ENCODE measurements at regions not wholly inside any gene's neighbourhood (a gene's known extent, or its start where the extent isn't known, plus 50 kb on each side); places are given as distances from the start of the nearest gene placed in this dataset.

DNA sequence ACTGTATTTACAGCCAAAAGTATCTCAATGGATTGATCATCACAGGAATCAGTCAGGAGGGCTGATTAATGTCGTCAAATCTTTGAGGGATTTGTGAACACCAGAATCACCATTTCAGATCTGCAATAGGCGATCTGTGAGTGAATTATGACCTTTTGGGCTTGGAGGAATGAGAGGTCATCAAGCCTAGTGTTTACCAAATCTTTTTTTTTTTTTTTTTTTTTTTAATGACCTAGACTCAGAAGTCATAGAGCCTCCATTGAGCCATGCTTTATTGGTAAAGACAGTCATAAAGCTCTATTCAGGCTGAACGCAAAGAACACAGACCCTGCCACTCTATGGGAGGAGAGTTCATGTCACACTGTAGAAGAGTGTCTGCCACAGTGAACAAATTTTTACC, 97.7 kb downstream of the SOCS6 start:
- intact Hi-C loops (cut with micrococcal nuclease) = no loop called here
- no peak for ATAC-seq

DNA sequence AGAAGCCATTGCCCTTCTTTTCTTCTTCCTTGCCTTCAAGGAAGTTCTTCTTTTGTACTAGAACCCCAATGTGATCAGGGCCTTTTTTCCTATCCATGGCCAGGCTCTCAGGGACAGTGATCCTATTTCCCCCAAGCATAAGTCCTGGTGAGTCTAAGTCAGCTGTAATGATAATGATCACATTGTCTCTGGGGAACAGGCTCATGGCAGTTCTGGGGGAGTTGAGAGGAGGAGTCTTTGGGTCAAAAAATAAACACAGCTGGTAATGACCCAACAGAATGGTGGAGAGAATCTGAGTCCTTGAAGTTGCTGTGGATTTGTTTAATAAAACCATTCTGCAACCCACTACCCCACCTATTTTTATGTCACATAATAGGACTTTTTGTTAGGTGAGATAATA, 96.6 kb downstream of the SOCS6 start:
- DNase-seq = no peak
- no peak for ATAC-seq
- intact Hi-C loops (cut with micrococcal nuclease) = no loop called here

More for the DNA sequence above, 97.7 kb downstream of the SOCS6 start:
- DNase-seq = no peak

DNA sequence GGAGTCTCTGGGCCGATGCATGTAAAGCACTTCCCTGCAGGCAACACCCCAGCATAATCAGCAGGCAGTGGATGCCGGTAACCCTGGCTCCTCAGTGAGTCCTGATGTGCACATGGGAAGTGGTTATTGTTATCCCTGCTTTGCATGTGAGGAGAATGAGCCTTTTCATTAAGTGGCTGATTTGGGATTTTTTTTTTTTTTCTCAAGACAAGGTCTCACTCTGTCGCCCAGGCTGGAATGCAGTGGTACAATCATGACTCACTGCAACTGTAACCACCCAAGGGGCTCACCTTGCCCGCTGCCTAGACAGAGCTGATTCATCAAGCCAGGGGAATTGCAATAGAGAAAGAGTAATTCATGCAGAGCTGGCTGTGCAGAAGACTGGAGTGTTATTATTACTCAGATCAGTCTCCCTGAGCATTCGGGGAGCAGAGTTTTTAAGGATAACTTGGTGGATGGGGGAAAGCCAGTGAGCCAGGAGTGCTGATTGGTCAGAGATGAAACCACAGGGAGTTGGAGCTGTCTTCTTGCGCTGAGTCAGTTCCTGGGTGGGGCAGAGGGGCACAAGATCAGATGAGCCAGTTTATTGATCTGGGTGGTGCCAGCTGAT, 95.4 kb downstream of the SOCS6 start:
- DNase-seq = no peak
- intact Hi-C loops (cut with micrococcal nuclease) = no loop called here
- ATAC-seq = no peak

DNA sequence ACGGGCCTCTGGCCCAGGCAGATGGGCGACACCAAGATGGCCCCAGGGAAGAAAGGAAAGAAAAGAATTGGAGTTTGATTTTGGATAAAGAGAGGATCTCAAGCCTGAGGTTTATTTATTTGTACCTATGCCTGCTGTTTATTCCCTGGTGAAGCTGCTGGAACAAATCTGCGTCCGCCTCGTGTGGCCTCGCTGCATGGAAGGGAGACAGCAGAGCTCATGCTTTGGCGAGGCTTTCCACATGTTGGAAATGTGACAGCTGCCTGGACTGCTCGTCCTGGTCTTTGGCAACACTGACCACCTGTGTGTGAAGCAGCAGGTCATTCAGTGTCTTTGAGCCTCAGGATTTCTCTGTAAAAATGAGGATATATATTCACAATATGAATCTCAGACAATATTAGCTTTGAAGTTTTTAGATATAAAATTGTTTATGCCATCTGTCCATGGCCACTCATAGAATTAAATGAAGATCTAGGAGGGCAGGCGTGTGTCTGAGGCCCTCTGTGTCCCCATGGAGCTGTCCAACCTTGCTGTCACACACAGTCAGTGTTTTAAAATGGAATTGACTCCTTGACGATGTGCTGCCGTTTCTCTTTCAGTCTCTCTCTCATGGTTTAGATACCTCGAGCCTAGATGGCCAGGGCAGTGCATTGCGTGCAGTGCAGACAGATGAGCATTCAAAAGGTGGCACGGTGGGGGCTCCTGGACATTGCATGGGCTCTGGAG, 94.3 kb downstream of the SOCS6 start:
- ATAC-seq (no peak), DNase-seq (no peak)
- intact Hi-C loops (cut with micrococcal nuclease) = no loop called here

DNA sequence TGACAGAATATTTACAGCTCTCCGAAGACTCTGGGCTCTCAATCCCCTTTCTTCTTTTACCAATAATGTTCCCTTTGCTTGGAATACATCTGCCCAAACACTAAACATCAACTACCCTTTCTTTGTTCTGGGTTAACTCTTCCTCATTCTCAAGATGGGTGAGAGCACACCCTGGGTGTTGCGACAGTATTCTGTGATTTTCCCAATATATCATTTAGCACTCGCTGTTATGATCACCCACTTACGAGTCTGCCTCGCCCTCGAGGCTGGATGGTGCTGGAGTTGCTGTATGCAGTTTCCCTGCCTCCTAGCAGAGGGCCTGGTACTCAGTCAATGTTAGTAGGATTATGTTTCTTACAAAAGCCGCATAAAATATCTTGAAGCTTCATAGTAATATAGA, 93.2 kb downstream of the SOCS6 start:
- no peak for ATAC-seq
- no peak for DNase-seq
- intact Hi-C loops (cut with micrococcal nuclease) = no loop called here

DNA sequence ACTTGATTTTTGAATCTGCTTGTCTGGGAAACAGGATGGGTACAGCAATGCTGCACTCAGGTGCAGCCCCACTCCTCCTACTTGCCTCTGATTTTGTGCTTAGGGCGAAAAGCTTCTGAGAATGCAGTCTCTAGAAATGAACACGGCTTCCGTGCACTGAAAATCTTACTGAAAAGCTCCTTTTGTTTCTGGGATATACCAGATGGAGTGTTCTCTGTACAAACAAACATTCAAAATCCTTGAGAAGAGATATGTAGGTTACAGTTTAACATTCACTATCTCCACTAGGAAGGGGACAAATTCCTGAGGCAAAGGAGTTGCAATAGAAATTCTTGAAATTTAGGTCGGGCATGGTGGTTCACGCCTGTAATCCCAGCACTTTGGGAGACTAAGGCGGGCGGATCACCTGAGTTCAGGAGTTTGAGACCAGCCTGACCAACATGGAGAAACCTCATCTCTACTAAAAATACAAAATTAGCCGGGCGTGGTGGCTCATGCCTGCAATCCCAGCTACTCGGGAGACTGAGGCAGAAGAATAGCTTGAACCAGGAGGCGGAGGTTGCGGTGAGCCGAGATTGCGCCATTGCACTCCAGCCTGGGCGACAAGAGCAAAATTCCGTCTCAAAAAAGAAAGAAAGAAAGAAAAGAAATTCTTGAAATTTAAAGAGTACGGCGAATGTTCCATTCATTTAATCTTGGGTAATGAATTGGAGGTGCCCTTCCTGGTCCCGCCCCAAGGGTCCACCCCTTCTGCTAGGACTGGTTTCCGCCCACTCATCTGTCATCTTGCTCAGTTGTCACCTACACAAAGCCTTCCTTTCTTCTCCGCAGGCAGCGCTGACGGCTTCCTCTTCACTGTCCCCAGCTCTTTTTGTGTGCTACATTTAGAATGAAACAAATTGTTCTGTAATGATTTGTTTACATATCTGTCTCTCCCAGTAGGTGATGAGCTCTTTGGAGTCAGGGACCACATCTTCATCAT, 92.4 kb downstream of the SOCS6 start:
- intact Hi-C loops (cut with micrococcal nuclease) = no loop called here
- peak; percentile 26 for DNase-seq
- peak; percentile 74 for ATAC-seq
